ENCODE measurements at regions not wholly inside any gene's neighbourhood (a gene's known extent, or its start where the extent isn't known, plus 50 kb on each side); places are given as distances from the start of the nearest gene placed in this dataset.

DNA sequence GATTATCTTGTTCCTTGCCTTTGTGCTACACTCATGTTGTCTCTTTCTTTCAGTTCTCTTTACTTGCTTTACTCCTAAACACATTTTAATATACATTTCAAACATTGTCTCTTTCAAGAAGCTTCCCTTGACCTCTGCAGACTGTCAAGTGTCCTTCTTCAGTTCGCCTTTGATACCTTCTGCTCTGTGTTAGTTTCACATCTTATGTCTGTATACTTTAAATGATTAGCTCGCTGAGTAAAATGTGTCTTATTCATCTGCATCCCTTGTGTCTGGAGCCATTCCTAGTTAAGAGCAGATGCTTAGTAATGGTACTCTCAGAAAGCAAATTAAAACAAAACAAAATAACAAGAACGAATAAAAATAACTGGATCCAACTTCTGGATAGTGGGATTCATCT, 303.3 kb downstream of the S1PR1 start:
- Histone ChIP-seq H3F3A (ENCODE audit: low read depth) (no peaks in the 10 kb centered on the region), H2AFZ (ENCODE audit: low read length) (no peak overlapping the region), H3K4me3 (ENCODE audit: low read length, poor library complexity, severe bottlenecking) (no peak overlapping the region), H4K20me1 (ENCODE audit: insufficient read depth, low read length, poor library complexity, severe bottlenecking) (no peaks in the 10 kb centered on the region), H3K9me3 (ENCODE audit: insufficient read depth, low read depth, low read length) (no peaks in the 10 kb centered on the region), H3K4me2 (ENCODE audit: low read depth, low read length, poor library complexity, severe bottlenecking) (no peak overlapping the region), H3K9ac (ENCODE audit: low read depth, low read length, poor library complexity, severe bottlenecking) (no peak overlapping the region), H3K27me3 (ENCODE audit: insufficient read depth, low read length, poor library complexity, severe bottlenecking) (no peaks in the 10 kb centered on the region), H3K36me3 (ENCODE audit: insufficient read depth, low read length) (no peaks in the 10 kb centered on the region), H3K9me2 (replicated peaks; ENCODE audit: low read depth, low read length) (no peaks in the 10 kb centered on the region), H3K4me1 (ENCODE audit: insufficient read depth, low read length, poor library complexity, severe bottlenecking) (no peaks in the 10 kb centered on the region), H3K79me2 (ENCODE audit: insufficient read depth, low read length) (no peaks in the 10 kb centered on the region)
- TF ChIP-seq, protein P1, sequence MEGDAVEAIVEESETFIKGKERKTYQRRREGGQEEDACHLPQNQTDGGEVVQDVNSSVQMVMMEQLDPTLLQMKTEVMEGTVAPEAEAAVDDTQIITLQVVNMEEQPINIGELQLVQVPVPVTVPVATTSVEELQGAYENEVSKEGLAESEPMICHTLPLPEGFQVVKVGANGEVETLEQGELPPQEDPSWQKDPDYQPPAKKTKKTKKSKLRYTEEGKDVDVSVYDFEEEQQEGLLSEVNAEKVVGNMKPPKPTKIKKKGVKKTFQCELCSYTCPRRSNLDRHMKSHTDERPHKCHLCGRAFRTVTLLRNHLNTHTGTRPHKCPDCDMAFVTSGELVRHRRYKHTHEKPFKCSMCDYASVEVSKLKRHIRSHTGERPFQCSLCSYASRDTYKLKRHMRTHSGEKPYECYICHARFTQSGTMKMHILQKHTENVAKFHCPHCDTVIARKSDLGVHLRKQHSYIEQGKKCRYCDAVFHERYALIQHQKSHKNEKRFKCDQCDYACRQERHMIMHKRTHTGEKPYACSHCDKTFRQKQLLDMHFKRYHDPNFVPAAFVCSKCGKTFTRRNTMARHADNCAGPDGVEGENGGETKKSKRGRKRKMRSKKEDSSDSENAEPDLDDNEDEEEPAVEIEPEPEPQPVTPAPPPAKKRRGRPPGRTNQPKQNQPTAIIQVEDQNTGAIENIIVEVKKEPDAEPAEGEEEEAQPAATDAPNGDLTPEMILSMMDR (conservative IDR thresholded peaks at IDR 0.05; ENCODE audit: low read length) = no peak
- TF ChIP-seq EZH2phosphoT487 (IDR thresholded peaks at IDR 0.05; ENCODE audit: borderline replicate concordance) = no peak

DNA sequence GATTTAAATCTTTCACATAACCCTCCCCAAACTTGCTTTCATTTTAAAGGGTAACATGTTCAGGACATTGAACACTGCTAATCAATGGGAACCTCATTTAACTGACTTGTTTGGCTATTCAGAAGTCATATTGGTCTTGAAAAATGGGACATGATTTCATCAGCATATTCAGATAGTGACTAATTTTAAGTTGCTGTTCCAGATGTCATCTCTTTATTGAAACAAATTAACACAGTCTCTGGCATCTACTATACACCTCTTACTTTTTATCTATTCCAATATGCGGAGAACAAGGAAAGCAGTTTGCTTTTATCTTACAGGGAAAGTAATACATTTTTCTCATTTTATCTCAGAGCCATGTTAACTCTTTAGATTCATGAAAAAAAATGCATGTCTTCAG, 310.1 kb downstream of the S1PR1 start:
- Histone ChIP-seq H3K27me3 (ENCODE audit: insufficient read depth, low read length, poor library complexity, severe bottlenecking) (no peaks in the 10 kb centered on the region), H3K79me2 (ENCODE audit: insufficient read depth, low read length) (no peaks in the 10 kb centered on the region), H3K9me3 (ENCODE audit: insufficient read depth, low read depth, low read length) (no peaks in the 10 kb centered on the region), H3K4me2 (ENCODE audit: low read depth, low read length, poor library complexity, severe bottlenecking) (no peak overlapping the region), H4K20me1 (ENCODE audit: insufficient read depth, low read length, poor library complexity, severe bottlenecking) (no peaks in the 10 kb centered on the region), H3K36me3 (ENCODE audit: insufficient read depth, low read length) (no peaks in the 10 kb centered on the region), H3K4me1 (ENCODE audit: insufficient read depth, low read length, poor library complexity, severe bottlenecking) (no peaks in the 10 kb centered on the region), H3K9me2 (replicated peaks; ENCODE audit: low read depth, low read length) (no peaks in the 10 kb centered on the region), H3K4me3 (ENCODE audit: low read length, poor library complexity, severe bottlenecking) (no peak overlapping the region), H3K9ac (ENCODE audit: low read depth, low read length, poor library complexity, severe bottlenecking) (no peak overlapping the region), H3F3A (ENCODE audit: low read depth) (no peaks in the 10 kb centered on the region), H2AFZ (ENCODE audit: low read length) (no peak overlapping the region)
- no peak for TF ChIP-seq EZH2phosphoT487 (IDR thresholded peaks at IDR 0.05; ENCODE audit: borderline replicate concordance)
- TF ChIP-seq, protein P1 (conservative IDR thresholded peaks at IDR 0.05; ENCODE audit: low read length) = no peak

DNA sequence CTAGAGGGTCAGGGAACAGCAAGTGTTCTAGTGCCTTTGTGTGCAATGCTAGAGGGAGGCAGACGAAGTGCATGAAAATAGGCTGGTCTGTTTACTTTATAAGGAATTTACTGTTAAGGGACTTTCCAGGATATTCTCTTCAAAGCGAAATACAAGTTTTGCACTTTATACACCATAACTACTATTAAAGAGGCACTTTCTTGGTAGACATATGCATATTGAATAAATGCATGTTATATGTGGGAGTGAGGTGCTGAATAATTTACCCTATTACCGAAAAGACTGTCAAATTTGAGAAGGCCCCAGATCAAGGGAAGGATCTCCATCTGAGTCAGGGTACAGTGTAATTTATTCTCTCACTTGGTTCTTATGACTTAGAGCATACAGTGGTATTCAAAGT, 310.5 kb downstream of the S1PR1 start:
- Histone ChIP-seq H3K9me2 (replicated peaks; ENCODE audit: low read depth, low read length) (no peaks in the 10 kb centered on the region), H3K4me2 (ENCODE audit: low read depth, low read length, poor library complexity, severe bottlenecking) (no peak overlapping the region), H3K36me3 (ENCODE audit: insufficient read depth, low read length) (no peaks in the 10 kb centered on the region), H3K27me3 (ENCODE audit: insufficient read depth, low read length, poor library complexity, severe bottlenecking) (no peaks in the 10 kb centered on the region), H3K9me3 (ENCODE audit: insufficient read depth, low read depth, low read length) (no peaks in the 10 kb centered on the region), H3K4me3 (ENCODE audit: low read length, poor library complexity, severe bottlenecking) (no peak overlapping the region), H3K9ac (ENCODE audit: low read depth, low read length, poor library complexity, severe bottlenecking) (no peak overlapping the region), H3K79me2 (ENCODE audit: insufficient read depth, low read length) (no peaks in the 10 kb centered on the region), H3K4me1 (ENCODE audit: insufficient read depth, low read length, poor library complexity, severe bottlenecking) (no peaks in the 10 kb centered on the region), H4K20me1 (ENCODE audit: insufficient read depth, low read length, poor library complexity, severe bottlenecking) (no peaks in the 10 kb centered on the region), H3F3A (ENCODE audit: low read depth) (no peaks in the 10 kb centered on the region), H2AFZ (ENCODE audit: low read length) (no peak overlapping the region)
- TF ChIP-seq, protein P1 (conservative IDR thresholded peaks at IDR 0.05; ENCODE audit: low read length) = no peak
- TF ChIP-seq EZH2phosphoT487 (IDR thresholded peaks at IDR 0.05; ENCODE audit: borderline replicate concordance) = no peak

Data from Loucy (cell line).